ENCODE measurements at regions not wholly inside any gene's neighbourhood (a gene's known extent, or its start where the extent isn't known, plus 50 kb on each side); places are given as distances from the start of the nearest gene placed in this dataset.
"Not testable (repeated sequence)": the region's sequence is repeated elsewhere in the genome, so short reads cannot be mapped to it uniquely, and the experiment has no call there.

- no peak for DNase-seq
- TF ChIP-seq POLR2AphosphoS5 (IDR thresholded peaks at IDR 0.05) (no peak), POLR2A (IDR thresholded peaks at IDR 0.05) (no peak), CTCF (IDR thresholded peaks at IDR 0.05) (no peak), EP300 (IDR thresholded peaks at IDR 0.05) (no peak)
- 70 to 78% methylated on average over 4 of the region's 4 CpGs for WGBS, 2 donors
- Histone ChIP-seq H3K4me3 (no peak overlapping the region), H3K27me3 (peaks cover 0 to 20% (median 0%) of the 10 kb centered on the region in 3 donors), H3K27ac (no peak overlapping the region), H3K9me3 (no peaks in the 10 kb centered on the region), H3K4me1 (no peaks in the 10 kb centered on the region), H3K36me3 (no peaks in the 10 kb centered on the region)
- intact Hi-C loops (cut with DNase I), result no loop called here
Observed at GRCh38 chr3:10694179-10694578, 121.8 kb upstream of the SLC6A11 start.

- H3K9me3 ChIP-seq; H3K27ac ChIP-seq; H3K36me3 ChIP-seq; DNase-seq; H3K4me3 ChIP-seq; intact Hi-C loops (cut with DNase I); H3K4me1 ChIP-seq: not testable (repeated sequence)
- peaks cover 0 to 16% (median 0%) of the 10 kb centered on the region in 3 donors for H3K27me3 ChIP-seq
- 68 to 75% methylated on average over 2 of the region's 2 CpGs for WGBS, 2 donors
Observed at GRCh38 chr3:10695186-10695585, 120.8 kb upstream of the SLC6A11 start.

DNA sequence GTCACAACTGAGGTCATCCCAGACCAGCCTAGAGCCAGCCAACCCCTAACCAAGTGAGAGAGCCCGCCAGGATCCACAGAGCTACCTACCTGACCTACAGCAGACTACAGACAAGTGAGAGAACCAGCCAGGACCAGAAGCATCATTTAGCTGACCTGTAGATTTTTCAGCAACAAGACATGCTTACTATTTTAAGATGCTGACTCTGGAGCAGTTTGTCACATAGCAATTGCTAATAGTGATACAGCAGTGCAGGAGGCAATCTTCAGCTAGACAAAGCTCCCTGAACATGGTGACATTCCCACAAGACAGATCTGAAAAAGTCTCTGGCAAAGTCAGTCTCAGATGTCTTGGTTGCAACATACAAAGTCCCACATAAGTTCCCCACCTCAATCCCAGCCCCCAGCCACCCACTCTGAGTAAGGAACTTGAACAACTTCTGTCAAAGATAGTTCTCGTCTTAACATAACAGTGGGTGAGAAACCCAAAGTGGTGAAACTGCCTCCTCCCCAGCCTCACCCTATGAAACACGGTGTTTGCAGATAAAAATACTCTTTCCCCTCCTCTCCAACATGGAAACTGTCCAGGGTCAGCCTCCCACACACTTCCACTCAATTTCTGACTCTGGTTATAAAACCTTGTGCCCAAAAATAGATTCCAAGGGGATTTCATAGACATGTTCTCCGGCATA, 120.3 kb upstream of the SLC6A11 start:
- no peak overlapping the region for H3K4me3 ChIP-seq
- no peaks in the 10 kb centered on the region for H3K9me3 ChIP-seq
- H3K4me1 ChIP-seq, result no peaks in the 10 kb centered on the region
- TF ChIP-seq CTCF (IDR thresholded peaks at IDR 0.05), result no peak
- TF ChIP-seq POLR2AphosphoS5 (IDR thresholded peaks at IDR 0.05), result no peak
- no peak for TF ChIP-seq EP300 (IDR thresholded peaks at IDR 0.05)
- no peak for TF ChIP-seq POLR2A (IDR thresholded peaks at IDR 0.05)
- no peak for DNase-seq
- intact Hi-C loops (cut with DNase I), result no loop called here
- no peaks in the 10 kb centered on the region for H3K36me3 ChIP-seq
- no peak overlapping the region for H3K27ac ChIP-seq
- H3K27me3 ChIP-seq, result peaks cover 0 to 17% (median 0%) of the 10 kb centered on the region in 3 donors
- WGBS, 2 donors, result 53 to 67% methylated on average over 4 of the region's 4 CpGs

- WGBS, 2 donors, result 53 to 67% methylated on average over 4 of the region's 4 CpGs
- H3K9me3 ChIP-seq, result no peaks in the 10 kb centered on the region
- intact Hi-C loops (cut with DNase I), result no loop called here
Observed at GRCh38 chr3:10697918-10698317, 118.1 kb upstream of the SLC6A11 start.

GRCh38 chr3:10700821-10701220, 115.2 kb upstream of the SLC6A11 start:
- no peaks in the 10 kb centered on the region for H3K4me1 ChIP-seq
- intact Hi-C loops (cut with DNase I), result no loop called here
- H3K4me3 ChIP-seq, result no peak overlapping the region
- DNase-seq, result no peak
- H3K27me3 ChIP-seq, result peaks cover 8 to 57% (median 29%) of the 10 kb centered on the region in 3 donors
- 69 to 75% methylated on average over 2 of the region's 2 CpGs for WGBS, 2 donors
- no peak for TF ChIP-seq EP300 (IDR thresholded peaks at IDR 0.05)
- no peak for TF ChIP-seq POLR2AphosphoS5 (IDR thresholded peaks at IDR 0.05)
- TF ChIP-seq CTCF (IDR thresholded peaks at IDR 0.05), result no peak
- no peak for TF ChIP-seq POLR2A (IDR thresholded peaks at IDR 0.05)
- H3K36me3 ChIP-seq, result no peaks in the 10 kb centered on the region
- H3K9me3 ChIP-seq, result no peaks in the 10 kb centered on the region
- H3K27ac ChIP-seq, result no peak overlapping the region

More at GRCh38 chr3:10697918-10698317, 118.1 kb upstream of the SLC6A11 start:
- Histone ChIP-seq H3K36me3 (no peaks in the 10 kb centered on the region), H3K27me3 (peaks cover 0 to 28% (median 7%) of the 10 kb centered on the region in 3 donors), H3K4me1 (no peaks in the 10 kb centered on the region), H3K4me3 (no peak overlapping the region), H3K27ac (no peak overlapping the region)
- TF ChIP-seq CTCF (IDR thresholded peaks at IDR 0.05) (no peak), POLR2AphosphoS5 (IDR thresholded peaks at IDR 0.05) (no peak), EP300 (IDR thresholded peaks at IDR 0.05) (no peak), POLR2A (IDR thresholded peaks at IDR 0.05) (no peak)
- DNase-seq, result peak; percentile 9
